ENCODE measurements at regions not wholly inside any gene's neighbourhood (a gene's known extent, or its start where the extent isn't known, plus 50 kb on each side); places are given as distances from the start of the nearest gene placed in this dataset.

GRCh38 chr15:94099574-94099960 lies 131.8 kb upstream of the MCTP2 start:
- peak; percentile 41 for DNase-seq

GRCh38 chr15:94098921-94099573 lies 132.3 kb upstream of the MCTP2 start:
- peak; percentile 90 for DNase-seq

- DNase-seq, result peak; percentile 88
Observed at GRCh38 chr15:94097552-94097951, 133.8 kb upstream of the MCTP2 start.

- DNase-seq, result no peak
Observed at GRCh38 chr15:94094310-94094709, 137.1 kb upstream of the MCTP2 start.

GRCh38 chr15:94086341-94086740 lies 145.0 kb upstream of the MCTP2 start:
- peak; percentile 79 for DNase-seq

GRCh38 chr15:94083467-94084052 lies 147.8 kb upstream of the MCTP2 start:
- peak; percentile 98 for DNase-seq

- no peak for DNase-seq
Observed at GRCh38 chr15:94081829-94082228, 149.5 kb upstream of the MCTP2 start.

GRCh38 chr15:94080989-94081605 lies 150.3 kb upstream of the MCTP2 start:
- DNase-seq, result no peak

- DNase-seq, result peak; percentile 85
Observed at GRCh38 chr15:94080416-94080815, 150.9 kb upstream of the MCTP2 start.

- no peak for DNase-seq
Observed at GRCh38 chr15:94079968-94080367, 151.4 kb upstream of the MCTP2 start.

- DNase-seq, result no peak
Observed at GRCh38 chr15:94079459-94079858, 151.9 kb upstream of the MCTP2 start.

- DNase-seq, result no peak
Observed at GRCh38 chr15:94077938-94078337, 153.4 kb upstream of the MCTP2 start.

- peak; percentile 74 for DNase-seq
Observed at GRCh38 chr15:94075349-94075748, 156.0 kb upstream of the MCTP2 start.

GRCh38 chr15:94070356-94071295 lies 160.7 kb upstream of the MCTP2 start:
- DNase-seq, result peak; percentile 83

- no peak for DNase-seq
Observed at GRCh38 chr15:94069844-94070243, 161.5 kb upstream of the MCTP2 start.

- no peak for DNase-seq
Observed at GRCh38 chr15:94066811-94067210, 164.6 kb upstream of the MCTP2 start.

GRCh38 chr15:94066046-94066445 lies 165.3 kb upstream of the MCTP2 start:
- DNase-seq, result no peak

GRCh38 chr15:94064676-94065313 lies 166.6 kb upstream of the MCTP2 start:
- DNase-seq, result no peak

GRCh38 chr15:94061041-94061440 lies 170.3 kb upstream of the MCTP2 start:
- DNase-seq, result no peak

GRCh38 chr15:94059013-94059587 lies 172.3 kb upstream of the MCTP2 start:
- DNase-seq, result no peak

- DNase-seq, result no peak
Observed at GRCh38 chr15:94057305-94057704, 174.1 kb upstream of the MCTP2 start.

- peak; percentile 77 for DNase-seq
Observed at GRCh38 chr15:94056314-94056713, 175.0 kb upstream of the MCTP2 start.

Data from fibroblast of skin of abdomen (primary cell).